ENCODE measurements at regions not wholly inside any gene's neighbourhood (a gene's known extent, or its start where the extent isn't known, plus 50 kb on each side); places are given as distances from the start of the nearest gene placed in this dataset.
"Not testable (repeated sequence)": the region's sequence is repeated elsewhere in the genome, so short reads cannot be mapped to it uniquely, and the experiment has no call there.

- Histone ChIP-seq H3K27me3 (no peaks in the 10 kb centered on the region), H3K4me3 (ENCODE audit: low read depth, low read length) (no peak overlapping the region), H3K9me3 (no peaks in the 10 kb centered on the region), H3K36me3 (no peaks in the 10 kb centered on the region), H3K4me1 (no peaks in the 10 kb centered on the region; the same call in 1 of the 2 replicates)
- no peak for TF ChIP-seq CTCF (IDR thresholded peaks at IDR 0.05; ENCODE audit: low read depth, low read length)
- DNase-seq, result no peak
Observed at GRCh38 chr6:82493467-82493866, 129.8 kb downstream of the TPBG start.

GRCh38 chr6:82494367-82494766, 130.8 kb downstream of the TPBG start:
- no peak for TF ChIP-seq CTCF (IDR thresholded peaks at IDR 0.05; ENCODE audit: low read depth, low read length)
- DNase-seq, result peak; percentile 27
- Histone ChIP-seq H3K9me3 (no peaks in the 10 kb centered on the region), H3K4me3 (ENCODE audit: low read depth, low read length) (no peak overlapping the region), H3K27me3 (no peaks in the 10 kb centered on the region), H3K4me1 (no peaks in the 10 kb centered on the region; the same call in 1 of the 2 replicates), H3K36me3 (no peaks in the 10 kb centered on the region)

- not testable (repeated sequence) for H3K4me1 ChIP-seq; H3K9me3 ChIP-seq; H3K36me3 ChIP-seq; DNase-seq; H3K27me3 ChIP-seq; H3K4me3 ChIP-seq (ENCODE audit: low read depth, low read length)
Observed at GRCh38 chr6:82501901-82502300, 138.3 kb downstream of the TPBG start.

- TF ChIP-seq CTCF (IDR thresholded peaks at IDR 0.05; ENCODE audit: low read depth, low read length), result no peak
- Histone ChIP-seq H3K36me3 (no peaks in the 10 kb centered on the region), H3K9me3 (no peaks in the 10 kb centered on the region), H3K4me1 (no peaks in the 10 kb centered on the region), H3K27me3 (no peaks in the 10 kb centered on the region), H3K4me3 (ENCODE audit: low read depth, low read length) (no peak overlapping the region)
- no peak for DNase-seq
Observed at GRCh38 chr6:82506526-82506925, 142.9 kb downstream of the TPBG start.

GRCh38 chr6:82507112-82507511, 143.5 kb downstream of the TPBG start:
- Histone ChIP-seq H3K27me3 (no peaks in the 10 kb centered on the region), H3K4me3 (ENCODE audit: low read depth, low read length) (no peak overlapping the region), H3K4me1 (no peaks in the 10 kb centered on the region), H3K9me3 (no peaks in the 10 kb centered on the region), H3K36me3 (no peaks in the 10 kb centered on the region)
- TF ChIP-seq CTCF (IDR thresholded peaks at IDR 0.05; ENCODE audit: low read depth, low read length), result no peak
- no peak for DNase-seq

- Histone ChIP-seq H3K9me3 (no peaks in the 10 kb centered on the region), H3K4me1 (no peaks in the 10 kb centered on the region), H3K4me3 (ENCODE audit: low read depth, low read length) (no peak overlapping the region), H3K36me3 (no peaks in the 10 kb centered on the region), H3K27me3 (no peaks in the 10 kb centered on the region)
- DNase-seq, result no peak
- no peak for TF ChIP-seq CTCF (IDR thresholded peaks at IDR 0.05; ENCODE audit: low read depth, low read length)
Observed at GRCh38 chr6:82511546-82511945, 147.9 kb downstream of the TPBG start.

- DNase-seq; H3K27me3 ChIP-seq; H3K4me3 ChIP-seq (ENCODE audit: low read depth, low read length); H3K36me3 ChIP-seq; H3K4me1 ChIP-seq; H3K9me3 ChIP-seq: not testable (repeated sequence)
Observed at GRCh38 chr6:82517896-82518295, 154.3 kb downstream of the TPBG start.

Data from BE2C (cell line).